Stimulated activated memory B cell treated with anti-CD40 and anti-IgM and Interleukin-4, amounts not matched to agents 10 μg/mL and 1 μg/mL and 100 μg/mL, for 72 hours (primary cell): ENCODE measurements at regions not wholly inside any gene's neighbourhood (a gene's known extent, or its start where the extent isn't known, plus 50 kb on each side); places are given as distances from the start of the nearest gene placed in this dataset.
"Not testable (repeated sequence)": the region's sequence is repeated elsewhere in the genome, so short reads cannot be mapped to it uniquely, and the experiment has no call there.

Experiments used
- ATAC-seq: fragments of 150-1000 bp; cut with Tn5 transposase; 2 replicates; pipeline ENCODE4 v1.10.0; 2021
- H3K27ac Mint-ChIP-seq: one replicate; pipeline ENCODE4 v1.8.0; 2022; ENCODE audit warnings: mild to moderate bottlenecking, mixed read lengths
- H3K27me3 Mint-ChIP-seq: one replicate; pipeline ENCODE4 v1.8.0; 2022; ENCODE audit warnings: mixed read lengths
- H3K36me3 Mint-ChIP-seq: one replicate; pipeline ENCODE4 v1.8.0; 2022; ENCODE audit warnings: mixed read lengths
- H3K4me1 Mint-ChIP-seq: one replicate; pipeline ENCODE4 v1.8.0; 2022; ENCODE audit warnings: mixed read lengths
- H3K4me3 Mint-ChIP-seq: one replicate; pipeline ENCODE4 v1.8.0; 2022; ENCODE audit warnings: mild to moderate bottlenecking, moderate library complexity, mixed read lengths
- H3K9me3 Mint-ChIP-seq: one replicate; pipeline ENCODE4 v1.8.0; 2022; ENCODE audit warnings: mixed read lengths

DNA sequence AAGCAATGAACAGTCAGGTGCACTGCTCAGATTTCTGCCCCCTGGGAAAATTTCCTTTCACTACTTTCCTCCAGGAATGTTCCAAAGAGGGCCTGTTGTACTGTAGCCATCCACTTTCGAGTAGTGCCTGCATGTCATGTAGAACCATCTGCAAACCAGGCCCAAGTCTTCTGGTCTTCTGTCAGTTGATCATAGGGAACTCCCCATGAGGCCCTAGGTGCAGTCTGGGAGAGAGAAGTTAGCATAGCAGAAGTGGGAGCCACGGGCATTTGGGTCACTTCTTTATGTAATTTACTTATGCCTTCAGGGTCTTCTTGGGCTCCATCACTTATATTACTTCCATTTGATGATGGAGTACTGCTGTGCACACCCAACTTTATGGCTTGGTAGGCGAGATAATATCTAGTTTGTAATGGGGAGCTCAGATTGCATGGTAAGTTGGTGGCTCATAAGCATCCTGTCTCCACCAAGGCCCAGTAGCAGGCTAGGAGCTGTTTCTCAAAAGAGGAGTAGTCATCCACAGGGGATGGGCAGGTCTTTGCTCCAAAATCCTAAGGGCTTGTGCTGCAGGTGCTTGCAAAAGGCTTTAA is 151.4 kb downstream of the NFKBIZ start:
- no peaks in the 10 kb centered on the region for H3K27me3 Mint-ChIP-seq
- peak overlapping the region; percentile 69 for H3K27ac Mint-ChIP-seq
- no peaks in the 10 kb centered on the region for H3K36me3 Mint-ChIP-seq
- H3K4me3 Mint-ChIP-seq = no peak overlapping the region
- H3K4me1 Mint-ChIP-seq = peaks cover 46% of the 10 kb centered on the region
- ATAC-seq = peak; percentile 42
- no peaks in the 10 kb centered on the region for H3K9me3 Mint-ChIP-seq

- Mint-ChIP-seq H3K4me3 (no peak overlapping the region), H3K36me3 (no peaks in the 10 kb centered on the region), H3K9me3 (no peaks in the 10 kb centered on the region), H3K27ac (peak overlapping the region; percentile 4), H3K4me1 (peaks cover 32% of the 10 kb centered on the region), H3K27me3 (no peaks in the 10 kb centered on the region)
- ATAC-seq = no peak
These were observed 152.7 kb downstream of the NFKBIZ start for GRCh38 chr3:102002056-102002455.

DNA sequence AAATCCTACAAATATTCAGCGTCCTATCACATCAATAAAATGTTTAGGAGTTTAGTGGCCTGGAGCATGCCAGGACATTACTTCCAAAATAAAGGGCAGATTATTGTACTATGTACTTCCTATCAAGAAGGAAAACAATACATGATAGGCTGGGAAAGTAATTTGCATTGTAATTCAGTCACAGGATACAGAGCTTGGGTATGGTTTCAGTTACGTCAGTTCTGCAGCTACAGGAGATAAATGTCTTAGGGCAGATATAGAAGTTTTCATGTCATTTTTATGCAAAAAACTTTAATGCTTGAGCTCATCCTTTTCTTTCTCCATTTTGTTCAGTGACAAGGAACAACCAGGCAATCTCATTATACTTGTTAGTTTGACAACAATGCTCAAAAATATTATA is 155.2 kb downstream of the NFKBIZ start:
- no peak for ATAC-seq
- Mint-ChIP-seq H3K4me1 (peaks cover 20% of the 10 kb centered on the region), H3K9me3 (peaks cover 3% of the 10 kb centered on the region), H3K4me3 (no peak overlapping the region), H3K27me3 (no peaks in the 10 kb centered on the region), H3K27ac (no peak overlapping the region), H3K36me3 (peaks cover 5% of the 10 kb centered on the region)

DNA sequence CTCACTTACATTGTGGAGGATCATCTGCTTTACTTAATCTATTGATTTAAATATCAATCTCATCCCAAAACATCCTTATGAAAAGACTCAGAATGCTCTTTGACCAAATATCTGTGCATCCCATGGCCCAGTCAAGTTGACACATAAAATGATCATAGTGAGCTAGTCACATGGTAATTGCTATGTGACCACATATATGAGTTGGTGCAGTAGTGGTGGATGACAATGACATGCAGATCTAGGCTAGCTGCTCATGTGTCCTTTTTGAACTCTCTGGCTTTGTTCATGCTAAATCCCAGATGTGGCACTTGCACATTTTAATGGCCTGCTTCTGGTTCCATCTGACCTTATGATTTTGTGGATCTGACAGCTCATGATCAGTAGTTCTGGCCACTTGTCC is 156.2 kb downstream of the NFKBIZ start:
- peaks cover 6% of the 10 kb centered on the region for H3K9me3 Mint-ChIP-seq
- no peaks in the 10 kb centered on the region for H3K27me3 Mint-ChIP-seq
- no peak overlapping the region for H3K4me3 Mint-ChIP-seq
- peaks cover 5% of the 10 kb centered on the region for H3K36me3 Mint-ChIP-seq
- no peak for ATAC-seq
- H3K27ac Mint-ChIP-seq = no peak overlapping the region
- H3K4me1 Mint-ChIP-seq = peaks cover 10% of the 10 kb centered on the region

GRCh38 chr3:102006812-102007485 is 157.6 kb downstream of the NFKBIZ start:
- peaks cover 4% of the 10 kb centered on the region for H3K4me1 Mint-ChIP-seq
- H3K9me3 Mint-ChIP-seq = peaks cover 6% of the 10 kb centered on the region
- H3K27me3 Mint-ChIP-seq = no peaks in the 10 kb centered on the region
- H3K4me3 Mint-ChIP-seq = no peak overlapping the region
- no peak for ATAC-seq
- peaks cover 5% of the 10 kb centered on the region for H3K36me3 Mint-ChIP-seq
- H3K27ac Mint-ChIP-seq = no peak overlapping the region

DNA sequence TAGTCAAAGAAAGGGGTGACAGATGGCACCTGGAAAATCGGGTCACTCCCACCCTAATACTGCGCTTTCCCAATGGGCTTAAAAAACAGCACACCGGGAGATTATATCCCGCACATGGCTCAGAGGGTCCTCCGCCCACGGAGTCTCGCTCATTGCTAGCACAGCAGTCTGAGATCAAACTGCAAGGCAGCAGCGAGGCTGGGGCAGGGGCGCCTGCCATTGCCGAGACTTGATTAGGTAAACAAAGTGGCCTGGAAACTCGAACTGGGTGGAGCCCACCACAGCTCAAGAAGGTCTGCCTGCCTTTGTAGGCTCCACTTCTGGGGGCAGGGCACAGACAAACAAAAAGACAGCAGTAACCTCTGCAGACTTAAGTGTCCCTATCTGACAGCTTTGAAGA is 159.1 kb downstream of the NFKBIZ start:
- not testable (repeated sequence) for H3K27ac Mint-ChIP-seq, H3K4me1 Mint-ChIP-seq, H3K27me3 Mint-ChIP-seq, H3K9me3 Mint-ChIP-seq, H3K36me3 Mint-ChIP-seq, H3K4me3 Mint-ChIP-seq, ATAC-seq

- peak; percentile 54 for ATAC-seq
- H3K27me3 Mint-ChIP-seq = no peaks in the 10 kb centered on the region
- peak overlapping the region; percentile 76 for H3K27ac Mint-ChIP-seq
- no peak overlapping the region for H3K4me3 Mint-ChIP-seq
- H3K9me3 Mint-ChIP-seq = peaks cover 3% of the 10 kb centered on the region
- H3K36me3 Mint-ChIP-seq = no peaks in the 10 kb centered on the region
- H3K4me1 Mint-ChIP-seq = peaks cover 56% of the 10 kb centered on the region
These were observed 167.1 kb downstream of the NFKBIZ start for GRCh38 chr3:102016417-102016816.

- Mint-ChIP-seq H3K4me1 (peaks cover 51% of the 10 kb centered on the region), H3K9me3 (peaks cover 3% of the 10 kb centered on the region), H3K27me3 (no peaks in the 10 kb centered on the region), H3K4me3 (no peak overlapping the region), H3K36me3 (no peaks in the 10 kb centered on the region), H3K27ac (peak overlapping the region; percentile 76)
- peak; percentile 80 for ATAC-seq
These were observed 168.5 kb downstream of the NFKBIZ start for GRCh38 chr3:102017784-102018183.

- Mint-ChIP-seq H3K27ac (peak overlapping the region; percentile 76), H3K9me3 (peaks cover 3% of the 10 kb centered on the region), H3K4me3 (no peak overlapping the region), H3K36me3 (no peaks in the 10 kb centered on the region), H3K27me3 (no peaks in the 10 kb centered on the region), H3K4me1 (peaks cover 51% of the 10 kb centered on the region)
- peak; percentile 83 for ATAC-seq
These were observed 169.2 kb downstream of the NFKBIZ start for GRCh38 chr3:102018551-102018950.

GRCh38 chr3:102020735-102021134 is 171.4 kb downstream of the NFKBIZ start:
- Mint-ChIP-seq H3K36me3 (no peaks in the 10 kb centered on the region), H3K27me3 (no peaks in the 10 kb centered on the region), H3K27ac (peak overlapping the region; percentile 76), H3K4me1 (peaks cover 63% of the 10 kb centered on the region), H3K4me3 (no peak overlapping the region), H3K9me3 (peaks cover 3% of the 10 kb centered on the region)
- ATAC-seq = no peak

DNA sequence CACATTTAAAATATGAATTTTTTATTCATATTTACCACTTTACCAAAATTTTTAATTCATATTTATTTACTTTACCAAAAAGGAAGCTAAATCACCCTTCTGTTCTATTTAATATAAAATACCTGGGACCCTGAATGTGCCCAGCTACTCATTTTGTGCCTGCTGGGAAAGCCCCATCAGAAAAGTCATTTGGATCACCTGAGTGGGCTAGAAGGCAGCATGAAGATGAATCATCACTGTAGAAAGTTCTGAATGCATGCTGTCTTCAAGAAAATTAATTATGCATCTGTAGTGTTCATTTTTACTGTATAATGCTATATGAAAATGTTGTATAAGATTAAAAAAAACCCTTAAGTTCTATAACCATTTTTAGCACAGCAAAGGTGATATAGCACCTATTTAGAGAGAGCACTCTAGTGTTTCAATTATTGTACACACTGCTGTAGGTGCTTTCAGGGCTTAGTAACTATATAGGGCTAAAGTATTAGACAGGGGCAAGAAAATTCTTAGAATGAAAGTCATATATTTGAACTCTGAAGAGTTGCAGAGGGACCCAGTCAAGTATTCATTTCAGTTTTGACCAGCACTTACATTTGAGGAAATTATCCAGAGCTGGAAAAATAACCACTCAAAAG is 175.1 kb downstream of the NFKBIZ start:
- H3K36me3 Mint-ChIP-seq = no peaks in the 10 kb centered on the region
- peaks cover 35% of the 10 kb centered on the region for H3K4me1 Mint-ChIP-seq
- peak; percentile 75 for ATAC-seq
- H3K4me3 Mint-ChIP-seq = no peak overlapping the region
- no peaks in the 10 kb centered on the region for H3K9me3 Mint-ChIP-seq
- no peaks in the 10 kb centered on the region for H3K27me3 Mint-ChIP-seq
- peak overlapping the region; percentile 60 for H3K27ac Mint-ChIP-seq

- no peaks in the 10 kb centered on the region for H3K27me3 Mint-ChIP-seq
- H3K4me3 Mint-ChIP-seq = no peak overlapping the region
- no peaks in the 10 kb centered on the region for H3K36me3 Mint-ChIP-seq
- H3K27ac Mint-ChIP-seq = peak overlapping the region; percentile 60
- no peak for ATAC-seq
- H3K9me3 Mint-ChIP-seq = no peaks in the 10 kb centered on the region
- H3K4me1 Mint-ChIP-seq = peaks cover 31% of the 10 kb centered on the region
These were observed 176.4 kb downstream of the NFKBIZ start for GRCh38 chr3:102025606-102026270.

DNA sequence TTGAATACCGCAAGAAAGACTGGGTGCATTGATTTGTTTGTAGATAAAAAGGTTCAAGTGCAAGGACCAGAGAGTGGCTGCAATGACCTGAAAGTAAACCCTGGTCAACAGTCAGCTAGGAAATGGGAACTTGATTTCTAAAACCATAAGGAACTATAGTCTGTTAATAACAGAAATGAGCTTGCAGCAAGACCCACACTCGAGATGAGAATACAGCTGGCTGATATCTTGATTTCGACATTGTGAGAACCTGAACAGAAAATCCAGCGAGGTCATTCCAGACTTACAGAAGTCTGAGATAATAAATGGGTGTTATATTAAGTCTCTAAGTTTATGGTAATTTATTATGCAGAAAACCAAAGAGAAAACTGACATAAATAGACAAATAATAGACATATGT is 177.3 kb downstream of the NFKBIZ start:
- Mint-ChIP-seq H3K4me1 (peaks cover 27% of the 10 kb centered on the region), H3K4me3 (no peak overlapping the region), H3K36me3 (no peaks in the 10 kb centered on the region), H3K9me3 (no peaks in the 10 kb centered on the region), H3K27me3 (no peaks in the 10 kb centered on the region), H3K27ac (no peak overlapping the region)
- no peak for ATAC-seq

GRCh38 chr3:102030661-102031060 is 181.3 kb downstream of the NFKBIZ start:
- ATAC-seq = no peak
- H3K9me3 Mint-ChIP-seq = no peaks in the 10 kb centered on the region
- no peaks in the 10 kb centered on the region for H3K27me3 Mint-ChIP-seq
- no peak overlapping the region for H3K4me3 Mint-ChIP-seq
- H3K27ac Mint-ChIP-seq = peak overlapping the region; percentile 9
- H3K36me3 Mint-ChIP-seq = no peaks in the 10 kb centered on the region
- H3K4me1 Mint-ChIP-seq = peaks cover 15% of the 10 kb centered on the region

GRCh38 chr3:102031834-102032233 is 182.5 kb downstream of the NFKBIZ start:
- Mint-ChIP-seq H3K4me3 (no peak overlapping the region), H3K9me3 (no peaks in the 10 kb centered on the region), H3K27ac (no peak overlapping the region), H3K36me3 (no peaks in the 10 kb centered on the region), H3K27me3 (no peaks in the 10 kb centered on the region), H3K4me1 (peaks cover 18% of the 10 kb centered on the region)
- no peak for ATAC-seq
